ENCODE measurements at regions not wholly inside any gene's neighbourhood (a gene's known extent, or its start where the extent isn't known, plus 50 kb on each side); places are given as distances from the start of the nearest gene placed in this dataset.

DNA sequence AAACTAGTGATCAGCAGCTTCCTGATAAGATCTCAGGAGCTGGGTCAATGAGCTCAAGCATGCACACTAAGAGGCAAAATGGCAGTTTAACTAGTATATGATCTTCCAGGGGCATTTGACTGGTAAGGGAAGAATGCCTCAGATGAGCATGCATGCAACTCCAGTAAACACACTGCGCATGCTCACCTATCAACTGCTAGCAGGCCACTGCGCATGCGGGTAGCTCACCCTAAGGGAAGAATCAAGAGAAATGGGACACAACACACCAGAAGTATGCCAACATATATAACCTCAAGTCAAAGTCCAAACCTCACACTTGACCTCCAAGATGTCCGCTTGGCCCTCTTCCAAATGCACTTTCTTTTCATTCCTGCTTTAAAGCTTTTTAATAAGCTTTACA lies 1004.0 kb downstream of the ADGRL3 start:
- Histone ChIP-seq H3K4me2 (ENCODE audit: low read depth, low read length) (no peak overlapping the region), H3K14ac (replicated peaks; ENCODE audit: low read depth, low read length) (no peak overlapping the region), H3K4ac (ENCODE audit: low read depth, low read length) (no peak overlapping the region), H2AK9ac (replicated peaks; ENCODE audit: low read depth, low read length, poor library complexity) (no peak overlapping the region), H4K20me1 (ENCODE audit: insufficient read depth, low read length) (no peaks in the 10 kb centered on the region), H3K56ac (ENCODE audit: extremely low read depth, insufficient read depth, low read length) (no peak overlapping the region), H3K23ac (ENCODE audit: low read depth, low read length) (no peak overlapping the region), H3K9ac (ENCODE audit: low read depth, low read length) (no peak overlapping the region), H2BK120ac (ENCODE audit: low read depth, low read length) (no peak overlapping the region), H4K8ac (ENCODE audit: low read depth in 2 of 2, low read length in 2 of 2) (no peak overlapping the region), H2BK20ac (ENCODE audit: low read depth, low read length) (no peak overlapping the region), H2AK5ac (ENCODE audit: low read depth, low read length) (no peak overlapping the region), H4K5ac (ENCODE audit: low read depth, low read length) (no peak overlapping the region), H3K27ac (ENCODE audit: insufficient read depth, low read length) (no peak overlapping the region), H2BK5ac (ENCODE audit: low read depth, low read length, poor library complexity, severe bottlenecking) (no peak overlapping the region), H2BK15ac (ENCODE audit: low read depth, low read length) (no peak overlapping the region), H3K9me1 (ENCODE audit: insufficient read depth, low read length) (no peaks in the 10 kb centered on the region), H3K36me3 (ENCODE audit: control insufficient read depth, insufficient read depth, low read length) (no peaks in the 10 kb centered on the region), H3K4me3 (ENCODE audit: insufficient read depth, low read depth, low read length) (no peak overlapping the region), H3K79me1 (ENCODE audit: low read depth in 1 of 2, low read length in 2 of 2) (no peaks in the 10 kb centered on the region), H3K27me3 (ENCODE audit: control insufficient read depth, insufficient read depth, low read length) (no peaks in the 10 kb centered on the region), H3K4me1 (ENCODE audit: control insufficient read depth, insufficient read depth, low read length) (no peaks in the 10 kb centered on the region), H4K91ac (ENCODE audit: insufficient read depth, low read depth, low read length) (no peak overlapping the region), H2AFZ (replicated peaks; ENCODE audit: low read length, poor library complexity) (no peak overlapping the region), H3K18ac (ENCODE audit: low read depth, low read length) (no peak overlapping the region), H3K9me3 (ENCODE audit: control insufficient read depth, insufficient read depth, low read length) (no peaks in the 10 kb centered on the region; the same call in 1 of the 2 replicates)
- WGBS, 2 experiments (ENCODE audit: extremely low coverage in 2 of 2, insufficient read length in 1 of 2), result 100% methylated on average over 1 of the region's 4 CpGs; no CpG with 5 or more reads in 1 of the 2 experiments
- BruUV-seq (replicated peaks), result no TSS peak
- ChIA-PET POLR2A (ENCODE audit: unreplicated experiment) (no interaction called here), CTCF (no interaction called here)
- in situ Hi-C loops (cut with MboI; ENCODE audit: low sequenced_read_pairs), result no loop called here
- intact Hi-C loops (cut with micrococcal nuclease), result no loop called here
- DNase-seq (no peak), ATAC-seq (ENCODE audit: low read depth) (no peak)
- dilution Hi-C loops (cut with HindIII; ENCODE audit: low sequenced_read_pairs, unreplicated experiment), result no loop called here
- TF ChIP-seq MXI1 (IDR thresholded peaks at IDR 0.05; ENCODE audit: borderline replicate concordance, low read depth, low read length), result no peak
- TF ChIP-seq NFE2L2 (IDR thresholded peaks at IDR 0.05; ENCODE audit: low read depth, low read length), result no peak
- TF ChIP-seq MAFK (IDR thresholded peaks at IDR 0.05; ENCODE audit: low read depth, low read length), result no peak
- TF ChIP-seq, protein P1, sequence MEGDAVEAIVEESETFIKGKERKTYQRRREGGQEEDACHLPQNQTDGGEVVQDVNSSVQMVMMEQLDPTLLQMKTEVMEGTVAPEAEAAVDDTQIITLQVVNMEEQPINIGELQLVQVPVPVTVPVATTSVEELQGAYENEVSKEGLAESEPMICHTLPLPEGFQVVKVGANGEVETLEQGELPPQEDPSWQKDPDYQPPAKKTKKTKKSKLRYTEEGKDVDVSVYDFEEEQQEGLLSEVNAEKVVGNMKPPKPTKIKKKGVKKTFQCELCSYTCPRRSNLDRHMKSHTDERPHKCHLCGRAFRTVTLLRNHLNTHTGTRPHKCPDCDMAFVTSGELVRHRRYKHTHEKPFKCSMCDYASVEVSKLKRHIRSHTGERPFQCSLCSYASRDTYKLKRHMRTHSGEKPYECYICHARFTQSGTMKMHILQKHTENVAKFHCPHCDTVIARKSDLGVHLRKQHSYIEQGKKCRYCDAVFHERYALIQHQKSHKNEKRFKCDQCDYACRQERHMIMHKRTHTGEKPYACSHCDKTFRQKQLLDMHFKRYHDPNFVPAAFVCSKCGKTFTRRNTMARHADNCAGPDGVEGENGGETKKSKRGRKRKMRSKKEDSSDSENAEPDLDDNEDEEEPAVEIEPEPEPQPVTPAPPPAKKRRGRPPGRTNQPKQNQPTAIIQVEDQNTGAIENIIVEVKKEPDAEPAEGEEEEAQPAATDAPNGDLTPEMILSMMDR (conservative IDR thresholded peaks at IDR 0.05; ENCODE audit: low read depth, low read length), result no peak
- no peak for TF ChIP-seq CHD1 (IDR thresholded peaks at IDR 0.05; ENCODE audit: low read depth, low read length)
- TF ChIP-seq RCOR1 (IDR thresholded peaks at IDR 0.05; ENCODE audit: insufficient replicate concordance, low read length), result no peak
- no peak for TF ChIP-seq RAD21 (IDR thresholded peaks at IDR 0.05; ENCODE audit: low read length)
- no peak for TF ChIP-seq ELK1 (IDR thresholded peaks at IDR 0.05; ENCODE audit: borderline replicate concordance, low read depth, low read length)
- TF ChIP-seq POLR2A (IDR thresholded peaks at IDR 0.05; ENCODE audit: low read depth, low read length), result no peak
- TF ChIP-seq, protein P2, sequence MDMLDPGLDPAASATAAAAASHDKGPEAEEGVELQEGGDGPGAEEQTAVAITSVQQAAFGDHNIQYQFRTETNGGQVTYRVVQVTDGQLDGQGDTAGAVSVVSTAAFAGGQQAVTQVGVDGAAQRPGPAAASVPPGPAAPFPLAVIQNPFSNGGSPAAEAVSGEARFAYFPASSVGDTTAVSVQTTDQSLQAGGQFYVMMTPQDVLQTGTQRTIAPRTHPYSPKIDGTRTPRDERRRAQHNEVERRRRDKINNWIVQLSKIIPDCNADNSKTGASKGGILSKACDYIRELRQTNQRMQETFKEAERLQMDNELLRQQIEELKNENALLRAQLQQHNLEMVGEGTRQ (IDR thresholded peaks at IDR 0.05; ENCODE audit: low read depth, low read length), result no peak
- TF ChIP-seq MAZ (IDR thresholded peaks at IDR 0.05; ENCODE audit: borderline replicate concordance, low read depth, low read length), result no peak
- no peak for TF ChIP-seq RFX5 (IDR thresholded peaks at IDR 0.05; ENCODE audit: low read depth, low read length)
- no peak for TF ChIP-seq CEBPB (IDR thresholded peaks at IDR 0.05; ENCODE audit: low read depth, low read length)
- TF ChIP-seq FOS (IDR thresholded peaks at IDR 0.05; ENCODE audit: low read depth, low read length), result no peak
- TF ChIP-seq SMC3 (IDR thresholded peaks at IDR 0.05; ENCODE audit: low read depth, low read length), result no peak
- TF ChIP-seq BHLHE40 (IDR thresholded peaks at IDR 0.05; ENCODE audit: low read depth, low read length), result no peak

All from IMR-90 (cell line).